Fibroblast of lung (primary cell): ENCODE measurements at regions not wholly inside any gene's neighbourhood (a gene's known extent, or its start where the extent isn't known, plus 50 kb on each side); places are given as distances from the start of the nearest gene placed in this dataset.

Experiments
- EZH2 ChIP-seq: IDR thresholded peaks from 2 replicates; pipeline ENCODE4 v1.5.1; 2012; ENCODE audit warnings: low read length, control low read depth, mild to moderate bottlenecking; ENCODE audit errors: missing control alignments
- TF ChIP-seq, protein P1 (sequence below), 2 donors: IDR thresholded peaks in 1 of 2; conservative IDR thresholded peaks in 1 of 2; 1 replicate in 1 of 2; 2 replicates in 1 of 2; pipeline ENCODE4 v1.5.1; 2011 to 2012; ENCODE audit warnings: low read length in 2 of 2, control low read depth in 1 of 2, inconsistent platforms in 1 of 2, low read depth in 1 of 2, mild to moderate bottlenecking in 1 of 2

DNA sequence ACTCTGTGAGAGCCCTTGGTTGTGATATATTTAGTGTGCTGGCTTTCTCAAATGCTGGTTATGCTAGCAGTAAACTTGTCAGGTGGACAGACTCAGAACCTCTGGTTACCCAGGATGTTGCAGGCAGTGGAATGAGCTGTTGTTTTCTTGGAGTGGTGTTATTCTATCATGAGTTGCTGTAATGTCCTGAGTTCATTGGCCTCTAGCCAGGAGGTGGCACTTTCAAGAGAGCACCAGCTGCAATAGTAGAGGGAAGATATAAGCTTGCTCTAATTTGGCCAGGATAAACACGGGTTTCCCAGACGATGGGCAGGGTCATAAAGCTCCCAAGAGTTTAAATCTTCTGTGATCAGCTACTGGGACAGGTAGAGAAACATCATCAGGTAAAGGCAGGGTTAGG lies 95.0 kb upstream of the UBQLN2 start:
- TF ChIP-seq, protein P1, sequence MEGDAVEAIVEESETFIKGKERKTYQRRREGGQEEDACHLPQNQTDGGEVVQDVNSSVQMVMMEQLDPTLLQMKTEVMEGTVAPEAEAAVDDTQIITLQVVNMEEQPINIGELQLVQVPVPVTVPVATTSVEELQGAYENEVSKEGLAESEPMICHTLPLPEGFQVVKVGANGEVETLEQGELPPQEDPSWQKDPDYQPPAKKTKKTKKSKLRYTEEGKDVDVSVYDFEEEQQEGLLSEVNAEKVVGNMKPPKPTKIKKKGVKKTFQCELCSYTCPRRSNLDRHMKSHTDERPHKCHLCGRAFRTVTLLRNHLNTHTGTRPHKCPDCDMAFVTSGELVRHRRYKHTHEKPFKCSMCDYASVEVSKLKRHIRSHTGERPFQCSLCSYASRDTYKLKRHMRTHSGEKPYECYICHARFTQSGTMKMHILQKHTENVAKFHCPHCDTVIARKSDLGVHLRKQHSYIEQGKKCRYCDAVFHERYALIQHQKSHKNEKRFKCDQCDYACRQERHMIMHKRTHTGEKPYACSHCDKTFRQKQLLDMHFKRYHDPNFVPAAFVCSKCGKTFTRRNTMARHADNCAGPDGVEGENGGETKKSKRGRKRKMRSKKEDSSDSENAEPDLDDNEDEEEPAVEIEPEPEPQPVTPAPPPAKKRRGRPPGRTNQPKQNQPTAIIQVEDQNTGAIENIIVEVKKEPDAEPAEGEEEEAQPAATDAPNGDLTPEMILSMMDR (conservative IDR thresholded peaks at IDR 0.05 in 1 of 2, IDR thresholded peaks at IDR 0.05 in 1 of 2; ENCODE audit: low read depth in 1 of 2, low read length in 2 of 2), result no peak
- TF ChIP-seq EZH2, result no peak
